ENCODE measurements at regions not wholly inside any gene's neighbourhood (a gene's known extent, or its start where the extent isn't known, plus 50 kb on each side); places are given as distances from the start of the nearest gene placed in this dataset.

DNA sequence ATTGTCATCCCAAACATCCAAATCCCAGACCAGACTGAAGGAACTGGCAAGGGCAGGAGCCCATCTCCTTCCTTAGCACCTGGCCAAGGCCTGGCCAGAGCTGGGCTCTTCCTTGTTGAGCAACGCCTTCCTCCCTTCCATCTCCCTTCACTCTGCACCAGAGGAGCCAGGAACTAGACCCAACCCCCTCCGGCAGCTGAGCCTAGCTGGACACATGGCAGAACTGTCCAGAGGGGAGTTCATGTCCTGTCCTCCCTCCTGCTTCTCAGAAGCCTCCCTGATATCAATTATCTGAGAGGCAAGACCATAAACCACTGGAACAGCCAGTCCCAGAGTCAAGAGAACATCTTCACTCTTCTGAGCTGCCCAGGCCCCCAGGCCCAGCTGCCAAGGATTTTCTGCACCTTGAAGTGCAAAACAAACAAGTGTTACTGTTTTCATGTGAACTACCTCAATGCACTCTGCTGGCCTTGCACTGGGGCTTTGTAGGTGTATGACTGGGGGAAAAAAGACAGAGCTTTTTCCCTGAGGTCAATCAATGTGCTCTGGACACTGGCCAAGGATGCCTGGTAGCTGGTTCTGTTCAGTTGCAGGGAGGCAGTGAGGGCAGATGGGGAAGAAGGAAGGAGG lies 104.5 kb upstream of the KCNK12 start:
- H3K36me3 Mint-ChIP-seq = no peaks in the 10 kb centered on the region
- H3K27ac Mint-ChIP-seq = no peak overlapping the region
- CTCF ChIA-PET = no interaction called here
- peaks cover 25% of the 10 kb centered on the region for H3K27me3 Mint-ChIP-seq
- no peaks in the 10 kb centered on the region for H3K9me3 Mint-ChIP-seq
- H3K4me3 Mint-ChIP-seq = no peak overlapping the region
- H3K4me1 Mint-ChIP-seq = no peaks in the 10 kb centered on the region
- no peak for DNase-seq

DNA sequence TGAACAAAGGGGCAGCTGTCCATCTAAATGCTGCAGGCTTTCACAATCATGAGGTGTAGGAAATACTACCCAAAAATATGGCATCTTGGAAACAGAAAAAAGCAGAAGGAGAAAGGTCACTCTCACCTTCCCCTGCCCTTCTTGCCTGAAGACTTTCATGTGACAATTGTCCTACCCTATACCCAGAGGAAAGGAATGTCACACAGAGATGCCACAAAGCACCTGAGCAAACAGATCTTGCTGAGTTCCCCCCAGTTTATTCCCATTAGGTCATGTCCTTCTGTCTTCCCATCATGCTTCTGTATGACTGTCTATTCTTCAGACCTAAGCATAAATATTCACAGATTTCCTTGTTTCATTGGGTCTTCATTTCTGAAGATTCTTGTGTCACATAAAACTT lies 95.5 kb upstream of the KCNK12 start:
- CTCF ChIA-PET = no interaction called here
- H3K27ac Mint-ChIP-seq = no peak overlapping the region
- no peak overlapping the region for H3K4me3 Mint-ChIP-seq
- DNase-seq = no peak
- no peaks in the 10 kb centered on the region for H3K36me3 Mint-ChIP-seq
- no peaks in the 10 kb centered on the region for H3K4me1 Mint-ChIP-seq
- peaks cover 8% of the 10 kb centered on the region for H3K27me3 Mint-ChIP-seq
- no peaks in the 10 kb centered on the region for H3K9me3 Mint-ChIP-seq

DNA sequence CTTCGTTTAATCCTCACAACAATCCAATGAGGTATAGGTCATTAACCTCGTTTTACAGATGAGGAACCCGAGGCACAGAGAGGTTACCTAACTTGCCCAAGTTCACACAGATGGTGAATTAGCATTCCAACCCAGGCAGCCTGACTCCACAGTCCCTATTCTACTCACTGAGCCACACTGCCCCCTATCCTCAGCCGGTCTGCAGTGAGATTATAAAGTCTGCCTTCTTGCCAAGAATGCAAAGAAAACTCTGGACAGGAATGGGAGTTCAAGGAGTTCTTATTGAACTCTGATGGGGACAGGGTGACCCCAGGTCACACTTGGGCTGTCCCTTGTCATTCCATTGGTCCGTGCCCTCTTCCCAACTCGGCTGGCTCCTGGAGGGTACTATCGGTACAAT lies 94.0 kb upstream of the KCNK12 start:
- Mint-ChIP-seq H3K27me3 (peaks cover 8% of the 10 kb centered on the region), H3K27ac (no peak overlapping the region), H3K4me1 (no peaks in the 10 kb centered on the region), H3K4me3 (no peak overlapping the region), H3K9me3 (no peaks in the 10 kb centered on the region), H3K36me3 (no peaks in the 10 kb centered on the region)
- CTCF ChIA-PET = no interaction called here
- DNase-seq = no peak

DNA sequence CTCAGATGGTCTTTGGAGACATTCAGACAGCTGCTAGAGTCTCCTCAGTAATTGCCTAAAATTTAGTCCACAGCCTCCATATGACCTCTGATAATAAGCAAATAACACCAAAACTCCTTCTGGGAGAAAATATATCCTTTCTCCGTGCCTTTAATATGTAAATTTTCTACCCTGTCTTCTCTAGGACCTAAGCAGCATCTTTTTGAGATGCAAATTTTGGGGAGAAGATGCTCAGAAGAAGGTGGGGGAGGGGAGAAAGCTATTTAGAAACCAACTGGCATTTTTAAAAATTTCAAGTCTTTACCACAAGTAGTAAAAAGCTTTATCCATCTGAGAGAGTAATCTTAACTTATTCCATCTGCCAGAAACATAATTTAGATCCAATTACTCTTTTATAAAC lies 91.8 kb upstream of the KCNK12 start:
- no peaks in the 10 kb centered on the region for H3K9me3 Mint-ChIP-seq
- no peak overlapping the region for H3K4me3 Mint-ChIP-seq
- H3K27me3 Mint-ChIP-seq = peaks cover 8% of the 10 kb centered on the region
- H3K4me1 Mint-ChIP-seq = no peaks in the 10 kb centered on the region
- no peaks in the 10 kb centered on the region for H3K36me3 Mint-ChIP-seq
- DNase-seq = no peak
- CTCF ChIA-PET = no interaction called here
- no peak overlapping the region for H3K27ac Mint-ChIP-seq

DNA sequence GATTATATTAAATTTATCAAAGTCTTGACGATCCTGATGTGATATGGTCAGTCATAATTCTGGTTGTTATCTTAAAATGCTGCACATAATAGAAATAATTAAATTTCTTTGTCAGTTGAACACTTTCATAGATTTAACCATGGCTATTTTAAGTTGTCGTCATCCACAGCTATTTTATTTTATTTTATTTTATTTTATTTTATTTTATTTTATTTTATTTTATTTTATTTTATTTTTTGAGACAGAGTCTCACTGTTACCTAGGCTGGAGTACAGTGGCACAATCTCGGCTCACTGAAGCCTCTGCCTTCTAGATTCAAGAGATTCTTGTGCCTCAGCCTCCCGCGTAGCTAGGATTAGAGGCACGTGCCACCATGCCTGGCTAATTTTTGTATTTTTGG lies 90.5 kb upstream of the KCNK12 start:
- Mint-ChIP-seq H3K9me3 (no peaks in the 10 kb centered on the region), H3K27ac (no peak overlapping the region), H3K4me3 (no peak overlapping the region), H3K36me3 (no peaks in the 10 kb centered on the region), H3K27me3 (peaks cover 8% of the 10 kb centered on the region), H3K4me1 (no peaks in the 10 kb centered on the region)
- CTCF ChIA-PET = no interaction called here
- no peak for DNase-seq

DNA sequence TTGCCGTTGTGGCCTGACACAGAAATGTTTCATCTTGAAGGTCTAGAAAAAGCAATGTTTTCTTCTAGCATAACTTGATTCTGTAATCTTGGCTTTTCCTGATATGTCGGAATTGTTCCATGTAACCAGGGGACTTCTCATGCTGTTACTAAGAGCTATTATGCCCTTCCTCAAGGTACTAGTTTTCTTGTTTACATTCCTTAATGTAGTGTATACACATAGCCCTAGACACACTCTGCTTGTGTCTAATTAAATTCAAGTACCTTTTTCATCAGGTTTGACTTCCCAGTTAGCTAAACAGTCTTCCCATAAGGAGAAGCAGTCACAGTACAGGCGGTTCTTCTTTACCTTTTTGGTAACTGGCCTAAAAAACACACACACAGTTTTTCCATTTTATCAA lies 89.4 kb upstream of the KCNK12 start:
- H3K27me3 Mint-ChIP-seq = peaks cover 8% of the 10 kb centered on the region
- no peaks in the 10 kb centered on the region for H3K9me3 Mint-ChIP-seq
- H3K4me1 Mint-ChIP-seq = no peaks in the 10 kb centered on the region
- H3K36me3 Mint-ChIP-seq = no peaks in the 10 kb centered on the region
- CTCF ChIA-PET = no interaction called here
- H3K4me3 Mint-ChIP-seq = no peak overlapping the region
- H3K27ac Mint-ChIP-seq = no peak overlapping the region
- no peak for DNase-seq

DNA sequence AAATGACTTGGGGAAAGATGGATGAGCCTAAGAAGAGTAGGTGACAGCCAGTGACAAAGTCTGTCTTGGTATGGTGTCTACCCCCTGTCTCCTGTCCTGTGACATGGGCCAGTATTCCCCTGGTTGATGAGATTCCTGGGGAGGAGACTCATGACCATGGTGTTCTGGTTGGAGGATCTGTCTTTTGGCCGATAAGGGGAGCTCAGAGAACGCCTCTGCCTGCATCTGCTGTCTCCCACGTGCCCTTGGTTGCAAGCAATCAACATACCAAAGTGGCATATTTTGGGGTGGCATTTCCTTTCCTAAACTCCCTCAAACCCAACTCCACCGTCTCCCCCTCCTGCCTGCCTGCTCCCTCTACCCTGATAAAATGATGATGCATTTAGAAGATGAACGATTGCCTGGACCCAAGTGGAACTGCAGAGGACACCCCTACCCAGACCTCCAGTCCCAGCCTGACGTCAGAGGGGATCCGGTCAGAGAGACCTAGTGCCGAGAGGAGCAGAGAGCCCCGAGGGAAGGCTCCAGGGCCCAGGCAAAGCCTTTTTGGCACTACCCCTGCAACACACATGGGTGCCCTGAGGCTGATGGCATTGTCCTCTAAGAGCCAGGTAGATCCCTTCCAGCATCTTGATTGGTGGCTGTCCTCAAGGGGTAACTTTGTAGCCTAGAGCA lies 88.0 kb upstream of the KCNK12 start:
- Mint-ChIP-seq H3K27ac (no peak overlapping the region), H3K4me1 (no peaks in the 10 kb centered on the region), H3K27me3 (peaks cover 5% of the 10 kb centered on the region), H3K4me3 (no peak overlapping the region), H3K36me3 (no peaks in the 10 kb centered on the region), H3K9me3 (no peaks in the 10 kb centered on the region)
- no peak for DNase-seq
- CTCF ChIA-PET = no interaction called here

DNA sequence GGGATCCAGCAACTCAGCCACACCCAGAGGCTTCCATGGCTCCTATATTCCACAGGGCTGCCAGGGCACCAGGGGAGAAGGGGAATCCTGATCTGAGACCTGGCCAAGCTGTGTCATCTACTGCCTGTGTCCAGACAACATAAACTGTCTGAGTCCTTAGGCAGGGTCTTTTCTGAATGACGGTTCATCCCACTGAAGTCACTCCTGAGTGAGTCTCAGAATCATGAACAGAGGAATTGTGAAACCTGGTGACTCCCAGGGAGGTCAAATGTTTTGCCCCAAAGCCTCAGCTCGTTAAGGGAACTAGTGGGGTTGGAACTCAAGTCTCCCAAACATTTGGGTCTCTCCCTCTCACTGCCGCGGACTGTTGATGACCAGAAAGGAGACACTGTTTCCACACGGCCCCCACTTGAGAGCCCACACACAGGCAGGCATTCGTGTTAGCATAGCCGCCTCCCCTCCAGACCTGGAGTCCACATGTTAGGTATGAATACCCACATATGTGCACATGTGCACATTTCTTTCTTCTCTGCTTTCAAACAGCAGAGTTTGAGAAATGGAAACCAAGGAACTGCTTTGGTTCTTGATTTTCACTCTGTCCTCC lies 87.2 kb upstream of the KCNK12 start:
- Mint-ChIP-seq H3K27ac (no peak overlapping the region), H3K9me3 (no peaks in the 10 kb centered on the region), H3K27me3 (peaks cover 4% of the 10 kb centered on the region), H3K4me3 (no peak overlapping the region), H3K36me3 (no peaks in the 10 kb centered on the region), H3K4me1 (no peaks in the 10 kb centered on the region)
- no peak for DNase-seq
- CTCF ChIA-PET = no interaction called here

DNA sequence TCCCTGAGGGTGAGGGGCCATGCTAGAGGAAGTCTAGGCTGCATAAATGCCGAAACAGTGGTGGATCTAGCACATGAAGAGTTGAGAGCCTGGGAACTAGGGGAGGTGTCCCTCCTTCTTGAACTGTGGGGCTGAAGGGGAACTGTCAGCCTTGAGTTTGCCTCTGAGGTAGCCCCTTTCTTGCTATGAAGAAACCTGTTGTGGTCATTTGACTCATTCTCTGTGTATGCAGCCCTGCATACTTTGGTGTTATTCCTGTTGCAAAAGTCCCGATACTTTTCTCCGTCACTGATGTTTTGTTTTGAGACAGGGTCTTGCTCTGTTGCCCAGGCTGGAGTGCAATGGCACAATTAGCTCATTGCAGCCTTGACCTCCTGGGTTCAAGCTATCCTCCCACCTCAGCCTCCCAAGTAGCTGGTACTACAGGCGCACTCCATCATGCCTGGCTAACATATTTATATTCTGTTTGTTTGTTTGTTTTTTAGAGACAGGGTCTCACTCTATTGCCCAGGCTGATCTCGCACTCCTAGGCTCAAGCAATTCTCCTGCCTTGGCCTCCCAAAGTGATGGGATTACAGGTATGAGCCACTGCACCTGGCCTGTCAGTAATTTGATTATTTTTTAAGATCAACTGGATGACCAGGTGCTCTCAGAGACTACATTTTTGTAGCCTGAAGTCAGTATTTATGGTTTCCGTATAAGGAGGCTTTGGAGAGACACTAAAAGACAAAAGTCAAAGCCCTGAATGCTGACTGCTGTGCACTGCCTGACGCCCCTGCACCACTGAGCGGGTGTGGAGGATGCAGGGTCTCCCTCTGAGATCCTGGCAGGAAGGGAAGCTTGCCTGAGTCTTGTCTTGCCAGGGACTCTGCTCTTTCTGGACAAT lies 86.2 kb upstream of the KCNK12 start:
- Mint-ChIP-seq H3K9me3 (no peaks in the 10 kb centered on the region), H3K36me3 (no peaks in the 10 kb centered on the region), H3K27ac (no peak overlapping the region), H3K4me3 (no peak overlapping the region), H3K27me3 (no peaks in the 10 kb centered on the region), H3K4me1 (no peaks in the 10 kb centered on the region)
- no peak for DNase-seq
- CTCF ChIA-PET = no interaction called here

DNA sequence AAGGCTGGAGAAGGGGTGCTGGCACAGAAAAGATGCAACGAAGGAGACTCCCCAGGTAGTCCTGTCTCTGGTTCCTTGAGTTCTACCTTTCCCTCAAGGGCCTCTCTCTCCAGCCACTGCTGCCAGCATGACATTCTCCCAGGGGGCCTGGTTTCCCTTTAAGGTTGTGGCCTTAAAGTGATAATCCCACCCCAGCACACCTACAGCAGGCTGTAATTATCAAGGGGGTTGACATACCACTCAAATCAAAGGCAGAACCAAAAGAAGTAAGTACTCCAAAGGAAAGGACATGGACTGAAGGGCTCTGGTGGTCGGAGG lies 84.7 kb upstream of the KCNK12 start:
- DNase-seq = no peak
- Mint-ChIP-seq H3K4me3 (no peak overlapping the region), H3K9me3 (no peaks in the 10 kb centered on the region), H3K36me3 (no peaks in the 10 kb centered on the region), H3K27ac (no peak overlapping the region), H3K27me3 (no peaks in the 10 kb centered on the region), H3K4me1 (no peaks in the 10 kb centered on the region)
- CTCF ChIA-PET = no interaction called here

DNA sequence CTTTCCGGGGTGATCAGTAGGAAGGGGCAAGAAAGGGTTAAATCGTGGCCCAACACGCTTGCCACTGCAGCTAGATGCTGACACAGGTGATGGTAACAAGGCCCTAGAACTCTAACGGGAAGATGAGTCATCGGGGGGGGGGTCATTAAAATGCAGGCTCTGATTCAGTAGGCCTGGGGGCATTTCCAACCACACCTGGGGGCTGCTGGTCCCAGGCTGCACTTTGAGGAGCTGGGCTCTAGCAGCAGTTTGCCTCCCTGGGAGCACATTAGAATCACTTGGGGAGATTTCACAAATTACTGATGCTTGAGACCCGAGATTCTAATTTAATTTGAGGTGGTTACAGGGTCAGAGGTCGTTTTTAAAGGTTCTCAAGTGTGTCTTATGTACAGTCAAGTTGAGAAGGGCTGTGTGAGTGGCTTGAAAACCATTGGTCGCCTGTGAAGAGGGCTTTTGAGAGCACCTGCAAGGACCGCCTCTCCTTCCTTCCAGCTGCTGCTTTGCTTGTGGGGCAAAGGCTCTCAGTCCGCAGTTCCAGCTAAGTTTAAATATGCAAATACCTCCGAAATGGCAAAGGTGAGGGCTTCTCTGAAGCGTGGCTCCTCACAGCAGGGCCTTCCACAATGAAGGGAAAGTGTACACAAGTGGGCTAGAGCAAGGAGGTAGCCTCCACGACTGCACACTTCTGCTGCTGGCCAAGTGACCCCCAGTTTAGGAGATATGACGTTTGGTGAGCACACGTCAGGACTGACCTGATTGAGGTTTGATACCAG lies 84.2 kb upstream of the KCNK12 start:
- no peak overlapping the region for H3K27ac Mint-ChIP-seq
- no peak overlapping the region for H3K4me3 Mint-ChIP-seq

DNA sequence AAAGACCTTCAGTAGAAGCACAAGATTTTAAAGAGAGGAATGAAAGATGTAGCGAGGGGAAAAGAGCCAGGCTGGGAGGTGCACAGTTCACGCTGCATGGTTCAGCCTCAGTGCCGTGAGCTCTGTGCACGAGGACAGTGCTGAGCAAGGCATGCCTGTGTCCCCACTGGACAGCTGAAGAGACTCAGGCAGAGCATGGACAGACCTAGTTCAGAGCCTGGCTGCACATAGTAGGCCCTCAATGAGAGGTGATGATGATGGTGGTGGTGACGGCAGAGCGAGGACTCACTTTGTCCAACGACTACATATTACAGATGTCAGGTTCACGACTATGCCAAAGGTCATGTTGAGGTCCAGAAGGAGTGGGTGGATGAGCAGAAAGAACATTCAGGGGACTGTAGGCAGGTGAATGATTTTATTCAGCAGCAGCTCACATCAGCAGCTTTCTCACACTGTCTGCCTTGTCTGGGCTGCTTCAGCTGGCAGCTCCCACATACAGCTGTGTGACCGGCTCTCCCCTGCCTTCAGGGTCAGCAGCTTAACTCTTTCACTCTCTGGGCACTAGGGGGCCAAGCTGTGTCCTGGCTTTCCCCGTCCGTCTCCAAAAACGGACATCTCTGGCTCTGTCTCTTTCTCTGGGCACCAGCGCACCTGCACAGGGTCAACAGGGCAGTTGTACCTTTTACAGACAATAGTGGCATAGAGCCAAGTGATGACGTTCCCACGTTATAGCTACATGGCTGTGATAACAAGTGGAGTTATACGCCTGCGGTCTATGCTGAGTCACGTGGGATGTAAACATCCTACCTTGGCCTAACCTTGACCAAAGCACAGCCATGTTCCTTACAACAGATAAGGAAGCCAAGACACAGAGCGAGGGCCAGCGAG lies 83.4 kb upstream of the KCNK12 start:
- no peaks in the 10 kb centered on the region for H3K27me3 Mint-ChIP-seq
- no peaks in the 10 kb centered on the region for H3K9me3 Mint-ChIP-seq
- H3K4me1 Mint-ChIP-seq = no peaks in the 10 kb centered on the region
- H3K36me3 Mint-ChIP-seq = no peaks in the 10 kb centered on the region
- CTCF ChIA-PET = interaction anchor here (0.9 to 1.1 kb wide), 2 partner anchors 17 to 113 kb away, joined by 3 to 5 read pairs; no protein-coding TSS in a partner anchor
- H3K4me3 Mint-ChIP-seq = no peak overlapping the region
- H3K27ac Mint-ChIP-seq = no peak overlapping the region
- no peak for DNase-seq

More for the DNA sequence above, 84.2 kb upstream of the KCNK12 start:
- H3K36me3 Mint-ChIP-seq = no peaks in the 10 kb centered on the region
- H3K27me3 Mint-ChIP-seq = no peaks in the 10 kb centered on the region
- CTCF ChIA-PET = interaction anchor here (0.9 to 1.1 kb wide), 2 partner anchors 16 to 113 kb away, joined by 3 to 5 read pairs; no protein-coding TSS in a partner anchor
- H3K4me1 Mint-ChIP-seq = no peaks in the 10 kb centered on the region
- no peak for DNase-seq
- H3K9me3 Mint-ChIP-seq = no peaks in the 10 kb centered on the region

DNA sequence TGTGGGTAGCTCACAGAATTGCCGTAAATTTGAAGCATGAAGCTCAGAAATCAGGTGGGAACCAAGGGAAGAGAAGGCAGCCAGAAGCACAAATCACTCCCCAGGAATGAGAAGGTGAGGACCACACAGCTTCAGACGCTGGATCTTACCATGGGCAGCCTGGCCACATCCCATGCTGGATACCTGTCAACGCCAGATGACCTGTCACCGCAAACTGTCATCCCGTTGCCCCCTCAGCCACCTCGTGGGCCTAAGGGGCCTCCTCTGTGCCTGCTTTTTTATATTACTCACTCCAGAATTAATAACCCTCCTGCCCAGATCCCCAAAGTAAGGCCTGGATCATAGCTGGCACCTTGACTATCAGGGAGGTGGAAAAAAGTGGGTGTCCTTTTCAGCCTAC lies 82.3 kb upstream of the KCNK12 start:
- no peak for DNase-seq
- H3K27ac Mint-ChIP-seq = no peak overlapping the region
- H3K9me3 Mint-ChIP-seq = no peaks in the 10 kb centered on the region
- H3K4me3 Mint-ChIP-seq = no peak overlapping the region
- H3K4me1 Mint-ChIP-seq = no peaks in the 10 kb centered on the region
- no peaks in the 10 kb centered on the region for H3K36me3 Mint-ChIP-seq
- H3K27me3 Mint-ChIP-seq = no peaks in the 10 kb centered on the region
- CTCF ChIA-PET = no interaction called here

All from activated naive CD4-positive, alpha-beta T cell treated with anti-CD3 and anti-CD28 coated beads, Interleukin-2, amount 10 ng/mL, durations not matched to agents 7 days and 5 days (primary cell).